ENCODE measurements at regions not wholly inside any gene's neighbourhood (a gene's known extent, or its start where the extent isn't known, plus 50 kb on each side); places are given as distances from the start of the nearest gene placed in this dataset.
"Not testable (repeated sequence)": the region's sequence is repeated elsewhere in the genome, so short reads cannot be mapped to it uniquely, and the experiment has no call there.

GRCh38 chr10:78212060-78212785 lies 178.6 kb downstream of the RPS24 start:
- FAIRE-seq: no peak

- FAIRE-seq: no peak
Measured at GRCh38 chr10:78212786-78213175, 179.1 kb downstream of the RPS24 start.

- no peak for FAIRE-seq
Measured at GRCh38 chr10:78214955-78215354, 181.3 kb downstream of the RPS24 start.

GRCh38 chr10:78215645-78216044 lies 182.0 kb downstream of the RPS24 start:
- no peak for FAIRE-seq

GRCh38 chr10:78217336-78217735 lies 183.7 kb downstream of the RPS24 start:
- FAIRE-seq: no peak

- FAIRE-seq: no peak
Measured at GRCh38 chr10:78218798-78219490, 185.3 kb downstream of the RPS24 start.

- FAIRE-seq: not testable (repeated sequence)
Measured at GRCh38 chr10:78219568-78219967, 185.9 kb downstream of the RPS24 start.

GRCh38 chr10:78220781-78221180 lies 187.1 kb downstream of the RPS24 start:
- FAIRE-seq: no peak

- no peak for FAIRE-seq
Measured at GRCh38 chr10:78222096-78222790, 188.6 kb downstream of the RPS24 start.

GRCh38 chr10:78223088-78223487 lies 189.4 kb downstream of the RPS24 start:
- no peak for FAIRE-seq

- no peak for FAIRE-seq
Measured at GRCh38 chr10:78224602-78225001, 190.9 kb downstream of the RPS24 start.

- no peak for FAIRE-seq
Measured at GRCh38 chr10:78225594-78225993, 191.9 kb downstream of the RPS24 start.

GRCh38 chr10:78229489-78229888 lies 195.8 kb downstream of the RPS24 start:
- no peak for FAIRE-seq

GRCh38 chr10:78229950-78230675 lies 196.4 kb downstream of the RPS24 start:
- FAIRE-seq: no peak

GRCh38 chr10:78231327-78231726 lies 197.7 kb downstream of the RPS24 start:
- no peak for FAIRE-seq

- FAIRE-seq: no peak
Measured at GRCh38 chr10:78231939-78232338, 198.3 kb downstream of the RPS24 start.

- no peak for FAIRE-seq
Measured at GRCh38 chr10:78236416-78237015, 202.9 kb downstream of the RPS24 start.

GRCh38 chr10:78237951-78238350 lies 204.3 kb downstream of the RPS24 start:
- FAIRE-seq: not testable (repeated sequence)

- FAIRE-seq: no peak
Measured at GRCh38 chr10:78247266-78247665, 213.6 kb downstream of the RPS24 start.

- FAIRE-seq: no peak
Measured at GRCh38 chr10:78247821-78248220, 214.2 kb downstream of the RPS24 start.

GRCh38 chr10:78248651-78249464 lies 215.2 kb downstream of the RPS24 start:
- no peak for FAIRE-seq

GRCh38 chr10:78249690-78250089 lies 216.0 kb downstream of the RPS24 start:
- FAIRE-seq: no peak
